BLaER1 (cell line): ENCODE measurements at regions not wholly inside any gene's neighbourhood (a gene's known extent, or its start where the extent isn't known, plus 50 kb on each side); places are given as distances from the start of the nearest gene placed in this dataset.

Experiments
- H3K27ac ChIP-seq: shearing (Covaris generic); formaldehyde crosslinking; 2 replicates; pipeline ENCODE4 v1.8.1; 2022
- H3K27me3 ChIP-seq: shearing (Covaris generic); formaldehyde crosslinking; 2 replicates; pipeline ENCODE4 v1.8.1; 2022
- H3K36me3 ChIP-seq: shearing (Covaris generic); formaldehyde crosslinking; 2 replicates; pipeline ENCODE4 v1.8.1; 2022
- H3K4me1 ChIP-seq: shearing (Covaris generic); formaldehyde crosslinking; 2 replicates; pipeline ENCODE4 v1.8.1; 2022
- H3K4me2 ChIP-seq: shearing (Covaris generic); formaldehyde crosslinking; 2 replicates; pipeline ENCODE4 v1.8.1; 2022
- H3K4me3 ChIP-seq: shearing (Covaris generic); formaldehyde crosslinking; 2 replicates; pipeline ENCODE4 v1.8.1; 2022
- H3K9ac ChIP-seq: shearing (Covaris generic); formaldehyde crosslinking; 2 replicates; pipeline ENCODE4 v1.8.1; 2022
- H3K9me3 ChIP-seq: shearing (Covaris generic); formaldehyde crosslinking; 2 replicates; pipeline ENCODE4 v1.8.1; 2022
- H4K20me1 ChIP-seq: shearing (Covaris generic); formaldehyde crosslinking; 2 replicates; pipeline ENCODE4 v1.8.1; 2022
- Cebpa-rat ChIP-seq: shearing (Covaris generic); IDR thresholded peaks from 2 replicates; pipeline ENCODE4 v1.8.1; 2022

DNA sequence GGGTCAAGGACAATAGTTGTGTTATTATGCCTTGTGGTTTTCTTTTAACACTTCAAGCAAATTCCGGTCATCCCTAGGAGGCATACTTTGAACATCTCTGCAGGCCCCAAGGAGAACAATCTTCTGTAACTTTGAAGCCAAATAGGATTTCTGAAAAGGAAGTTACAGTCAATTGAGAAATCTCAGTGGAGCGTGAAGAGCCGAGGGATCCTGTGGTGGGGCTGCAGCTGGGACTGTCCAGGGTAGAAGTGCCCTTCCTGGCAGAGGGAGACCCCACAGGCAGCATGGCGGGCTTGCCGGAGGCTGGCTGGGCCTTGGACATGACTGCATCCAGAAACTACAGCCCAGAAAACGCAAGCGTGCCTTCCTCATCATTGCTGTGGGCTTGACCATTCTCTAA, 179.7 kb downstream of the PTPN20 start:
- H3K4me2 ChIP-seq = peak overlapping the region; percentile 74
- peak; percentile 60; the same call in 1 of the 2 replicates for TF ChIP-seq Cebpa-rat
- H3K27ac ChIP-seq = no peak overlapping the region; the same call in 1 of the 2 replicates
- no peaks in the 10 kb centered on the region for H3K36me3 ChIP-seq
- peaks cover 51% of the 10 kb centered on the region for H3K4me1 ChIP-seq
- no peaks in the 10 kb centered on the region for H4K20me1 ChIP-seq
- H3K27me3 ChIP-seq = no peaks in the 10 kb centered on the region
- H3K9me3 ChIP-seq = no peaks in the 10 kb centered on the region; the same call in 1 of the 2 replicates
- no peak overlapping the region for H3K9ac ChIP-seq
- no peak overlapping the region for H3K4me3 ChIP-seq

DNA sequence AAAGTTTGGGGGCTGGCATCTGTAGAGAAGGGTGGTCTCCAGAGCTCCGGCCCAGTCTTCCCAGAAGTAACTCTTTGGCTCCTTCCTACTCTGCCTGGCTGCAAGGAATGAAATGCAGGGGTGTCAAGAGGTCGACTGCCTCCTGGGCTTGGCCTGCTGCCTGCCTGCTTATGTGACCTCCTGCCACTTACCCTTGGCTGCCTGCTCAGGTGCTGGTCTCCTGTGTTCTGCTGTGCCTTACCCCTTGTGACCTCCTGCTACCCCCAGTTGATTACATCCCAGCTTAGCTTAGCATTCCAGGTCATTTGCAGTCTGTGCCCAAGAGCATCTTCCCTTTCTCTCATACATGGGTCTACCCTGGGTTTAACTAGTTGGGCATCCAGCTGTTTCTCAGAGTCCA, 180.2 kb downstream of the PTPN20 start:
- no peak overlapping the region for H3K4me3 ChIP-seq
- H3K27me3 ChIP-seq = no peaks in the 10 kb centered on the region
- no peak for TF ChIP-seq Cebpa-rat
- no peak overlapping the region for H3K27ac ChIP-seq
- H3K9ac ChIP-seq = no peak overlapping the region
- H4K20me1 ChIP-seq = no peaks in the 10 kb centered on the region
- peaks cover 46% of the 10 kb centered on the region for H3K4me1 ChIP-seq
- H3K9me3 ChIP-seq = no peaks in the 10 kb centered on the region; the same call in 1 of the 2 replicates
- peak overlapping the region; percentile 74 for H3K4me2 ChIP-seq
- H3K36me3 ChIP-seq = no peaks in the 10 kb centered on the region

GRCh38 chr10:47092376-47092775, 181.1 kb downstream of the PTPN20 start:
- H3K4me3 ChIP-seq = no peak overlapping the region
- H3K9me3 ChIP-seq = no peaks in the 10 kb centered on the region; the same call in 1 of the 2 replicates
- H4K20me1 ChIP-seq = no peaks in the 10 kb centered on the region
- H3K27ac ChIP-seq = no peak overlapping the region
- peaks cover 45% of the 10 kb centered on the region for H3K4me1 ChIP-seq
- no peaks in the 10 kb centered on the region for H3K36me3 ChIP-seq
- TF ChIP-seq Cebpa-rat = no peak
- H3K27me3 ChIP-seq = no peaks in the 10 kb centered on the region
- H3K9ac ChIP-seq = no peak overlapping the region
- H3K4me2 ChIP-seq = no peak overlapping the region

- Histone ChIP-seq H3K9me3 (no peaks in the 10 kb centered on the region; the same call in 1 of the 2 replicates), H3K36me3 (no peaks in the 10 kb centered on the region), H3K27me3 (no peaks in the 10 kb centered on the region), H3K4me3 (no peak overlapping the region), H4K20me1 (no peaks in the 10 kb centered on the region), H3K4me1 (peaks cover 40% of the 10 kb centered on the region), H3K9ac (no peak overlapping the region), H3K27ac (no peak overlapping the region), H3K4me2 (no peak overlapping the region)
- TF ChIP-seq Cebpa-rat = no peak
These were observed 181.6 kb downstream of the PTPN20 start for GRCh38 chr10:47092831-47093230.

GRCh38 chr10:47094126-47094525, 182.9 kb downstream of the PTPN20 start:
- no peaks in the 10 kb centered on the region for H4K20me1 ChIP-seq
- no peak overlapping the region for H3K4me2 ChIP-seq
- no peaks in the 10 kb centered on the region for H3K27me3 ChIP-seq
- no peak overlapping the region for H3K4me3 ChIP-seq
- no peaks in the 10 kb centered on the region for H3K36me3 ChIP-seq
- H3K4me1 ChIP-seq = peaks cover 30% of the 10 kb centered on the region
- TF ChIP-seq Cebpa-rat = no peak
- no peak overlapping the region for H3K9ac ChIP-seq
- no peak overlapping the region for H3K27ac ChIP-seq
- H3K9me3 ChIP-seq = no peaks in the 10 kb centered on the region; the same call in 1 of the 2 replicates

DNA sequence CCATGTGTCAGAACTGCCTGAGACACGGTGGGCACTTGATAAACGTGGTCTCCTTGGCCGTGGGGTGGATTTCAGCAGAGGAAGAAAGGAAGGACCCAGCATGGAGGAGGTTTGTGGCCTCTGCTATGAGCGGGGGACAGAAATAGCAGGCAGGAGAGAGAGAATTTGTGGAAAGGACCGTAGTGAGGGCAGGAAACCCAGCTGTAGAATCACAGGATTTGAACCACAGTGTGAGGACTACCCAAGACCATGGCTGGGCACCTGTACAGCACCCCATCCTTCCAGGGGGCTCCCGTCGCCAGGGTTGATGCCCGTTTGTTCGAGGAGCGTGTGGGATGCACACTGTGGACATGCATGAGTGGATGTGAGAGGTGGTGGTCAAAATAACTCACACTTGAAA, 183.4 kb downstream of the PTPN20 start:
- peaks cover 30% of the 10 kb centered on the region for H3K4me1 ChIP-seq

GRCh38 chr10:47095211-47095610, 184.0 kb downstream of the PTPN20 start:
- Histone ChIP-seq H3K4me1 (peaks cover 26% of the 10 kb centered on the region), H3K4me2 (no peak overlapping the region), H3K36me3 (no peaks in the 10 kb centered on the region), H3K9me3 (no peaks in the 10 kb centered on the region; the same call in 1 of the 2 replicates), H3K27ac (no peak overlapping the region), H3K27me3 (0 out of 2 replicates have a peak, but pooled peaks cover 3% of the 10 kb centered on the region), H4K20me1 (no peaks in the 10 kb centered on the region), H3K9ac (no peak overlapping the region), H3K4me3 (no peak overlapping the region)
- no peak for TF ChIP-seq Cebpa-rat

More for the DNA sequence above, 183.4 kb downstream of the PTPN20 start:
- Histone ChIP-seq H3K4me2 (no peak overlapping the region), H3K27ac (no peak overlapping the region), H4K20me1 (no peaks in the 10 kb centered on the region), H3K36me3 (no peaks in the 10 kb centered on the region), H3K27me3 (0 out of 2 replicates have a peak, but pooled peaks cover 2% of the 10 kb centered on the region), H3K4me3 (no peak overlapping the region), H3K9me3 (no peaks in the 10 kb centered on the region; the same call in 1 of the 2 replicates), H3K9ac (no peak overlapping the region)
- TF ChIP-seq Cebpa-rat = no peak

DNA sequence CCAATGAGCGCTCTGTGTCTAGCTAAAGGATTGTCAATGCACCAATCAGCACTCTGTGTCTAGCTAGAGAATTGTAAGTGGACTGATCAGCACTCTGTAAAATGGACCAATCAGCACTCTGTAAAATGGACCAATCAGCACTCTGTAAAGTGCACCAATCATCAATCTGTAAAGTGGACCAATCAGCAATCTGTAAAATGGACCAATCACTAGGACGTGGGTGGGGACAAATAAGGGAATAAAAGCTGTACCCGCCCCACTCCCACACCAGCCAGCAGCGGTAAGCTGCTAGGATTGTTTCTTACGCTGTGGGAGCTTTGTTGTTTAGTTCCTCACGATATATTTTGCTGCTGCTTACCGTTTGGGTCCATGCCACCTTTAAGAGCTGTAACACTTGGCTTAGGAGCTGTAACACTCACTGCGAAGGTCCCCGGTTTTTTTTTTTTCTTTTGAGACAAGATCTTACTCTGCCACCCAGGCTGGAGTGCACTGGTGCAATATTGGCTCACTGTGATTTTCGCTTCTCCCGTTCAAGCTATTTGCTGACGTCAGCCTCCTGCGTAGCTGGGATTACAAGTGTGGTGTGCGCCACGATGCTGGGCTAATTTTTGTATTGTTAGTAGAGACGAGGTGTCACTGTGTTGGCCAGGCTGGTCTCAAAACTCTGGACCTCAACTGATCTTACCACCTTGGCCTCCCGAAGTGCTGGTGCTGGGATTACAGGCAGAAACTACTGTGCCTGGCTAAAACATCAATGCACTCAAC, 184.8 kb downstream of the PTPN20 start:
- no peak for TF ChIP-seq Cebpa-rat
- Histone ChIP-seq H3K27me3 (0 out of 2 replicates have a peak, but pooled peaks cover 3% of the 10 kb centered on the region), H3K4me3 (no peak overlapping the region)

DNA sequence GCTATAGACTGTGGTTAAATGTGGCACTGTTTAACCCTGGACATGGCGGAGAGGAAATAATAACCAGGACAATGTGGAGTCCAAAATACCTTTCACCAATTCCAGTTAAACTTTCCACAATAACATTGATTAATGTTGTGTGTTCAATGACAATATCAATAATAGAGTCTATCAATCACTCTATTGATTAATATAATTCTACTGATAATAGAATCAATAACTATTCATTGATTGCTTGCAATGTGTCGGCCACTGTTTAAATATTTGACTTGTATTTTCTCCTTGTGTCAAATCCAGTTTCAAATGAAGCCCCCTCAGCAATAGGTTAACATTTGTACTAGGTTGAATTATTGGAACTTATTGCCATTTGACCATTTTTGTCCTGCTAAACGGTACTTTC, 187.0 kb downstream of the PTPN20 start:
- H3K9ac ChIP-seq = no peak overlapping the region
- H3K27me3 ChIP-seq = 0 out of 2 replicates have a peak, but pooled peaks cover 3% of the 10 kb centered on the region
- H3K4me3 ChIP-seq = no peak overlapping the region
- no peaks in the 10 kb centered on the region for H4K20me1 ChIP-seq
- H3K4me2 ChIP-seq = no peak overlapping the region
- no peak for TF ChIP-seq Cebpa-rat
- no peak overlapping the region for H3K27ac ChIP-seq
- peaks cover 29% of the 10 kb centered on the region for H3K4me1 ChIP-seq
- no peaks in the 10 kb centered on the region for H3K36me3 ChIP-seq
- H3K9me3 ChIP-seq = peaks cover 7% of the 10 kb centered on the region

More for the DNA sequence above, 184.8 kb downstream of the PTPN20 start:
- Histone ChIP-seq H3K9ac (no peak overlapping the region), H3K27ac (no peak overlapping the region), H3K36me3 (no peaks in the 10 kb centered on the region), H3K4me1 (peaks cover 19% of the 10 kb centered on the region), H3K9me3 (no peaks in the 10 kb centered on the region; the same call in 1 of the 2 replicates), H4K20me1 (no peaks in the 10 kb centered on the region), H3K4me2 (no peak overlapping the region)

GRCh38 chr10:47098964-47099363, 187.7 kb downstream of the PTPN20 start:
- Histone ChIP-seq H3K27me3 (0 out of 2 replicates have a peak, but pooled peaks cover 3% of the 10 kb centered on the region), H3K36me3 (no peaks in the 10 kb centered on the region), H3K9ac (no peak overlapping the region), H3K4me3 (no peak overlapping the region), H3K4me1 (peaks cover 31% of the 10 kb centered on the region), H3K27ac (no peak overlapping the region), H3K9me3 (peaks cover 7% of the 10 kb centered on the region), H3K4me2 (no peak overlapping the region; the same call in 1 of the 2 replicates), H4K20me1 (no peaks in the 10 kb centered on the region)
- TF ChIP-seq Cebpa-rat = no peak
